GM12801 (cell line): ENCODE measurements at regions not wholly inside any gene's neighbourhood (a gene's known extent, or its start where the extent isn't known, plus 50 kb on each side); places are given as distances from the start of the nearest gene placed in this dataset.

Experiments
- CTCF ChIP-seq: IDR thresholded peaks from one replicate; pipeline ENCODE4 v1.5.1; 2011; ENCODE audit warnings: control low read depth; ENCODE audit not compliant: insufficient read length; ENCODE audit errors: extremely low read depth

GRCh38 chr10:53255661-53256205, 483.1 kb upstream of the MBL2 start:
- no peak for TF ChIP-seq CTCF

GRCh38 chr10:53253221-53253620, 480.6 kb upstream of the MBL2 start:
- no peak for TF ChIP-seq CTCF

- TF ChIP-seq CTCF: no peak
Measured at GRCh38 chr10:53239873-53240272, 467.3 kb upstream of the MBL2 start.

- no peak for TF ChIP-seq CTCF
Measured at GRCh38 chr10:53236941-53237340, 464.4 kb upstream of the MBL2 start.

- TF ChIP-seq CTCF: no peak
Measured at GRCh38 chr10:53233749-53234148, 461.2 kb upstream of the MBL2 start.

- TF ChIP-seq CTCF: no peak
Measured at GRCh38 chr10:53230651-53231050, 458.1 kb upstream of the MBL2 start.

GRCh38 chr10:53223851-53224250, 451.3 kb upstream of the MBL2 start:
- TF ChIP-seq CTCF: no peak

- no peak for TF ChIP-seq CTCF
Measured at GRCh38 chr10:53222806-53223205, 450.2 kb upstream of the MBL2 start.
